Mucosa of rectum (tissue), 2 donors: ENCODE measurements at regions not wholly inside any gene's neighbourhood (a gene's known extent, or its start where the extent isn't known, plus 50 kb on each side); places are given as distances from the start of the nearest gene placed in this dataset.

Source experiments
- H3K27ac ChIP-seq, 2 donors: one replicate each; pipeline ENCODE4 v1.7.0; 2013; ENCODE audit warnings: inconsistent platforms in 2 of 2, low read depth in 2 of 2, low read length in 2 of 2
- H3K27me3 ChIP-seq, 2 donors: one replicate each; pipeline ENCODE4 v1.7.0; 2013; ENCODE audit warnings: low read length in 2 of 2; ENCODE audit not compliant: control insufficient read depth in 2 of 2, insufficient read depth in 2 of 2
- H3K36me3 ChIP-seq, 2 donors: one replicate each; pipeline ENCODE4 v1.7.0; 2013; ENCODE audit warnings: low read length in 2 of 2; ENCODE audit not compliant: control insufficient read depth in 2 of 2, insufficient read depth in 2 of 2
- H3K4me1 ChIP-seq, 2 donors: one replicate each; pipeline ENCODE4 v1.7.0; 2013; ENCODE audit warnings: low read length in 2 of 2, mild to moderate bottlenecking in 1 of 2; ENCODE audit not compliant: control insufficient read depth in 2 of 2, insufficient read depth in 2 of 2
- H3K4me3 ChIP-seq, 2 donors: one replicate each; pipeline ENCODE4 v1.7.0; 2013; ENCODE audit warnings: low read length in 2 of 2
- H3K9ac ChIP-seq, 2 donors: one replicate each; pipeline ENCODE4 v1.7.0; 2013; ENCODE audit warnings: low read length in 2 of 2, low read depth in 1 of 2, mild to moderate bottlenecking in 1 of 2
- H3K9me3 ChIP-seq, 2 donors: one replicate each; pipeline ENCODE4 v1.7.0; 2013; ENCODE audit warnings: low read length in 2 of 2; ENCODE audit not compliant: control insufficient read depth in 2 of 2
- donor health status: healthy.
- donor health status: Normal muscosa, but diverticular disease.

DNA sequence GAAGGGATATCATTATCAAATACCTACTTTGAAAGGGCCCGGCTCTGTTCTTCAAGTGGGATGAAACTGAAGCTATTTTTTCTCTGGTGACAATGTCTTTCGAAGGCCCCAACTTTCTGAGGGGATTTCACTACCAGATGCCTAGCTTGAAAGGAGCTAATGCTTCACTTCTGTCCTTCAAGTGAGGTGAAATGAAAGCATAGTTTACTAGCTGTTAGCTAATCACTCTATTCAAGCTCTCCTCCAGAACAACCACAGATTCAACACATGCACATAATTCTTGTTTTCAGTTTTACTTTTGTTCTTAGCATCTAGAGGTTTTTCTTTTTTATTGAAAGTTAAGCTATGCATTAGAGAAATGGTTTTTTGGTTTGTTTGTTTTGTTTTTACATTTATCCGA lies 571.4 kb downstream of the NOVA1 start:
- H3K27ac ChIP-seq, result no peak overlapping the region
- H3K9ac ChIP-seq, result no peak overlapping the region
- no peak overlapping the region for H3K4me3 ChIP-seq
- H3K36me3 ChIP-seq, result no peaks in the 10 kb centered on the region
- H3K27me3 ChIP-seq, result no peaks in the 10 kb centered on the region
- H3K9me3 ChIP-seq, result no peaks in the 10 kb centered on the region
- H3K4me1 ChIP-seq, result no peaks in the 10 kb centered on the region

DNA sequence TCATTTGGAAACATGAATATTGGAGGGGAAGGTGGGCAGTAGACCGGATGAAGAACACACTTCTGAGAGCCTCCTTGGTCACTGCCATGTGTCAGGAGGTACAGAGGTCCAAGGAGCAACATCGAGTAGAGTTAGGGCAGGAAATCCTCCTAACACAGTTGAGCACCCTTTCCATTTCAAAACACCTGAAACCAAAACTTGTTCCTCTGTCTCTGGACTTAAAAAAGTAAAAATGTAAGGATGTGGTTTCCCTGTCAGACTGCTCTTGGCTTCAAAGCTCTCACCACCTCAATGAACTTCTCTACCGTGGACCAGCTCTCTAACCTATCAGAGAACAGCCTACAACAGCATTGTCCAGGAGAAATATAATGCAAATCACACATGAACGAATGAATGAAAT lies 573.9 kb downstream of the NOVA1 start:
- H3K4me1 ChIP-seq, result no peaks in the 10 kb centered on the region
- H3K27me3 ChIP-seq, result no peaks in the 10 kb centered on the region
- no peaks in the 10 kb centered on the region for H3K9me3 ChIP-seq
- H3K9ac ChIP-seq, result no peak overlapping the region
- H3K4me3 ChIP-seq, result no peak overlapping the region
- H3K36me3 ChIP-seq, result no peaks in the 10 kb centered on the region
- no peak overlapping the region for H3K27ac ChIP-seq

DNA sequence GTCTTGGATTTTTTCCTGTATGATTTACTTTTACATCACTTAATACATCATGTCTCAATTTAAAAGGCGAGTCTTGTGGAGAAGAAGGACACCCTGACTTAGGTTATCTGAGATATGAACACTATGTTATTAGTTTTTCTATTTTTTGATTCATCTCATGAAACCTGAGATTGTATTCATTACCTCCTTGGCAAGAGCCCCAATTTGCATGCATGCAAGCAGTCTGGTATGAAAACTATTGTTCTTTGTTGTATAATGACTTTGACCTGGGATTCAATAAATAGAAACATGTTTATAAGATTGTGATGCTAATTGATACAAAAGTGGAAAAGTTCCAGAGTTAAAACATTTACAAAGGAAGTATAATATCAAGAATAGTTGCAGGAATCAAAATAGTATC lies 576.1 kb downstream of the NOVA1 start:
- Histone ChIP-seq H3K27ac (no peak overlapping the region), H3K4me1 (no peaks in the 10 kb centered on the region), H3K9me3 (no peaks in the 10 kb centered on the region), H3K9ac (no peak overlapping the region), H3K4me3 (no peak overlapping the region), H3K27me3 (no peaks in the 10 kb centered on the region), H3K36me3 (no peaks in the 10 kb centered on the region)

DNA sequence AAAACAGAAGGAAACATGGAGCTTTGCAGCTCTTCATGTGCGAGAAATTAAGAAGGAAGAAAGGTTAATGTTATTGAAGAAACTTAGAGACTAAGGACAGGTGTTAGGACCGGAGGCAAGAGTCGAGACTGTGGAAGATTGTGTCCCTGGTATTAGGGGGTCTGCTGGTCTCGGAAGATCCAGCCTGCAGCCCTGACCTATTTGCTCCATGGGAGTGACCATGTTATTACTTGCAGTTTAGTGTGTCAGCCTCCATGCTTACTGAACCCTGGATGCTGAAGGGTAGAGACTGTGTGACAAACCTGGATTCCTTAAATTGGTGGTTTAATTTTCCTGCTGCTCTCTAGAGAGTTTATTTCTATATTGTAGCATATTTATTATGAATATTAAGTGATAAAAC lies 580.6 kb downstream of the NOVA1 start:
- Histone ChIP-seq H3K27ac (no peak overlapping the region), H3K9me3 (no peaks in the 10 kb centered on the region), H3K4me1 (no peaks in the 10 kb centered on the region), H3K27me3 (no peaks in the 10 kb centered on the region), H3K36me3 (no peaks in the 10 kb centered on the region), H3K4me3 (no peak overlapping the region), H3K9ac (no peak overlapping the region)

DNA sequence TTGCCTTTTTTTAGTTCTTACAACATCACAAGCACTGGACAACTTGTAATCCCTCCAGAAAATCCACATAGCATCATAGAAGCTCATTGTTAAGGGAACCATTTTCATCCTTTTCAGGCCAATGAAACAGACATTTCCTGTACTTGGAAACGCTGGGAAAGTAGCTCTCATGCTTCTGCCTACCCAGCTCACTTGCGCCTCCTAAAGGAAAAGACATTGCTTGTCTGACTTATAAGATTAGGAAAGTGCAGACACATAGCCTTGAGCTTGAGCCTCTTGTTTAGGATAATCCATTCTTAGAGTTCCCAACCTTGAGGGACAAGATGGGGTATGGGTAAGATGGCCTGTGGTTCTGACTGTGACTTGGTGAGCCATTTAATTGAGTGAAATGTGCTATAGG lies 589.5 kb downstream of the NOVA1 start:
- H3K4me3 ChIP-seq, result no peak overlapping the region
- H3K9ac ChIP-seq, result no peak overlapping the region
- no peaks in the 10 kb centered on the region for H3K9me3 ChIP-seq
- H3K27me3 ChIP-seq, result no peaks in the 10 kb centered on the region
- no peaks in the 10 kb centered on the region for H3K4me1 ChIP-seq
- H3K27ac ChIP-seq, result no peak overlapping the region
- H3K36me3 ChIP-seq, result no peaks in the 10 kb centered on the region

DNA sequence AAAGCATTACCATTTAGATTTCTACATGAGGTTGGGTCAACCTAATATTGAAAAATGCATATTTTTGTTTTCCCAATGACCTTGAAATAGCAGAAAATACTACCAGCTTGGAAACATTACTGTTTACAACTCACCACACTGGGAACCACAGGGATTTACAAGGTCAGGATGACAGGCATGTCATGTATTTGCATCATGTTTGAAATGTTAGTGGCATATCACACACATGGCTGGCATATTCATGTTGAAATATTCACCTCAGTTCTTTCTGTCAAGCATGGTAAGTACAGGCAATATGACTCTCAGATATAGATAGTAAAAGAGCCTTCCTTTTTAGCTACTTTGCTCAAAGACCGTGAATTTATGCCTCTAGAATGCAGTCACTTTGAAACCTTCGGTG lies 593.5 kb downstream of the NOVA1 start:
- H3K4me3 ChIP-seq, result no peak overlapping the region
- no peaks in the 10 kb centered on the region for H3K36me3 ChIP-seq
- no peaks in the 10 kb centered on the region for H3K4me1 ChIP-seq
- H3K27ac ChIP-seq, result no peak overlapping the region
- no peaks in the 10 kb centered on the region for H3K27me3 ChIP-seq
- no peak overlapping the region for H3K9ac ChIP-seq
- H3K9me3 ChIP-seq, result no peaks in the 10 kb centered on the region

DNA sequence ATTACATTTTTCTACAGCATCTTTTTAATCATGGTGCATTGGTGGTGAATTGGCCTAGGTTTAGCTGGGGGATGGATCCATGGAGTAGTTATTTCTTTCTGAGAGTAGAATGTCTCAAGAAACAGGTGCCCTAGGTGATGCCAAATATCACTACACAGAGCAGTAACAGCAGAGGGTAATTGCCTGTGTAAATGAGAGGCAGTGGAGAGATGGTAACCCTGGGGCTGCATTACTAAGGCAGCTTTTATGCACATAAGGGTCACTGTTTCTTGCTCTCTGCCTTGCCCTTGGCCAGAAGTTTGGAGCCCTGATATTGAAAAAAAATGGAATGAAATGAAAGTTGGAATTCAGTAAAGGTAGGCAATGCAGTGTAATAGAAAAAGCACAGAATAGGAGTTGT lies 604.0 kb downstream of the NOVA1 start:
- Histone ChIP-seq H3K9ac (no peak overlapping the region), H3K4me3 (no peak overlapping the region), H3K9me3 (no peaks in the 10 kb centered on the region), H3K27me3 (no peaks in the 10 kb centered on the region), H3K36me3 (no peaks in the 10 kb centered on the region), H3K27ac (no peak overlapping the region), H3K4me1 (no peaks in the 10 kb centered on the region)

DNA sequence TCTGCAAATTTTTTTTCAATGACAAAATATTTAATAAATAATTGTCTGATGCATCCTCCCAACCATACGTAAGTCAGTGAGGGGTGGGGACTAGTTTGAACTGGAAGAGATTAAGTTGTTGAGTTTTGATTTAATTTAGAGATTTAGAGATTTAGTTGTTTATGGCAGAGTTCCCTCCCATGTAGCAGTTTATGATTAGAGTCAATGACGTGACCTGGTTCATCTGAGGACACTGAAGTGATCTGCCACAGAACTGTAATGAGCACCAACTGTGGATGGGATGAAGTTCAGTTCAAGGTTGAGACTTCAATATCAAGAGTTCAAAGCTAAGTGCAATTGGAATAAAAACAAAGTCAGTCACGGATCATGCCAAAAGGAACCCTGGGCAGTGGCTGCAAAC lies 609.3 kb downstream of the NOVA1 start:
- Histone ChIP-seq H3K9ac (no peak overlapping the region), H3K9me3 (peaks cover 0 to 2% of the 10 kb centered on the region in 2 donors), H3K27me3 (no peaks in the 10 kb centered on the region), H3K36me3 (no peaks in the 10 kb centered on the region), H3K4me1 (no peaks in the 10 kb centered on the region), H3K4me3 (no peak overlapping the region), H3K27ac (peak overlapping the region; percentile 11 to 39)

- no peaks in the 10 kb centered on the region for H3K36me3 ChIP-seq
- peaks cover 3 to 4% of the 10 kb centered on the region in 2 donors for H3K9me3 ChIP-seq
- no peak overlapping the region for H3K27ac ChIP-seq
- H3K9ac ChIP-seq, result no peak overlapping the region
- H3K4me3 ChIP-seq, result no peak overlapping the region
- H3K4me1 ChIP-seq, result no peaks in the 10 kb centered on the region
- no peaks in the 10 kb centered on the region for H3K27me3 ChIP-seq
Observed at GRCh38 chr14:25955772-25956171, 642.1 kb downstream of the NOVA1 start.

- H3K27ac ChIP-seq, result no peak overlapping the region
- no peak overlapping the region for H3K9ac ChIP-seq
- peaks cover 3 to 4% of the 10 kb centered on the region in 2 donors for H3K9me3 ChIP-seq
- H3K27me3 ChIP-seq, result no peaks in the 10 kb centered on the region
- no peak overlapping the region for H3K4me3 ChIP-seq
- H3K36me3 ChIP-seq, result no peaks in the 10 kb centered on the region
- no peaks in the 10 kb centered on the region for H3K4me1 ChIP-seq
Observed at GRCh38 chr14:25953532-25954139, 644.2 kb downstream of the NOVA1 start.

DNA sequence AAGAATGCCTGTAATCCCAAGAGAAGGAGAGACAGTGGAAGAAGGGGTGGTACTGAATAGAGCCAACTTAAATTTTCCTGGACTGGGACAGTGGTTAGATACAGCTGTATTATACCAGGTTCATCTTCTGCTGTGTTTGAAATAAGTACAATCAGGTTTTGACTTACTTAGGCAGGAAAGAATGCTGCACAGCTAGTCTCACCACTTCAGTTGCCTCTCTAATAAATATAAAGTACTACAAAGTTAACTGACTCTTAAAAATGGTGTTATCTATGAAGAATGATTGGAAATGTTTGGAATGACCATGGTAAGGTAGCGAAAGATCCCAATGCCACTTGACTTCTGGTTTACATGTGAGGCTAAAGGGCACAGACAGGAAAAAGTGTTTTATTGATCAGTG lies 652.1 kb downstream of the NOVA1 start:
- Histone ChIP-seq H3K27me3 (no peaks in the 10 kb centered on the region), H3K4me3 (no peak overlapping the region), H3K36me3 (no peaks in the 10 kb centered on the region), H3K4me1 (no peaks in the 10 kb centered on the region), H3K27ac (no peak overlapping the region), H3K9ac (no peak overlapping the region), H3K9me3 (no peaks in the 10 kb centered on the region)
